Type B pancreatic cell (in vitro differentiated cells): ENCODE measurements at regions not wholly inside any gene's neighbourhood (a gene's known extent, or its start where the extent isn't known, plus 50 kb on each side); places are given as distances from the start of the nearest gene placed in this dataset.

Experiments
- DNase-seq: peaks from one replicate; pipeline ENCODE4 v3.0.0; 2021; ENCODE audit warnings: mixed read lengths; ENCODE audit not compliant: unreplicated experiment; ENCODE audit errors: extremely low spot score
- H3K27ac Mint-ChIP-seq: 2 replicates; pipeline ENCODE4 v1.8.0; 2021; ENCODE audit warnings: mild to moderate bottlenecking, mixed read lengths
- H3K27me3 Mint-ChIP-seq: 2 replicates; pipeline ENCODE4 v1.8.0; 2021; ENCODE audit warnings: mixed read lengths
- H3K36me3 Mint-ChIP-seq: 2 replicates; pipeline ENCODE4 v1.8.0; 2021; ENCODE audit warnings: mixed read lengths
- H3K4me1 Mint-ChIP-seq: one replicate; pipeline ENCODE4 v1.8.0; 2021; ENCODE audit warnings: mixed read lengths; ENCODE audit not compliant: unreplicated experiment
- H3K4me3 Mint-ChIP-seq: 2 replicates; pipeline ENCODE4 v1.8.0; 2021; ENCODE audit warnings: mild to moderate bottlenecking, mixed read lengths
- H3K9me3 Mint-ChIP-seq: 2 replicates; pipeline ENCODE4 v1.8.0; 2021; ENCODE audit warnings: mixed read lengths
- TF ChIP-seq, protein P1 (sequence below): fragments of 200-600 bp; sonication (generic); conservative IDR thresholded peaks from 2 replicates; pipeline ENCODE4 v1.5.0; 2021; ENCODE audit warnings: antibody characterized with exemption, mild to moderate bottlenecking

DNA sequence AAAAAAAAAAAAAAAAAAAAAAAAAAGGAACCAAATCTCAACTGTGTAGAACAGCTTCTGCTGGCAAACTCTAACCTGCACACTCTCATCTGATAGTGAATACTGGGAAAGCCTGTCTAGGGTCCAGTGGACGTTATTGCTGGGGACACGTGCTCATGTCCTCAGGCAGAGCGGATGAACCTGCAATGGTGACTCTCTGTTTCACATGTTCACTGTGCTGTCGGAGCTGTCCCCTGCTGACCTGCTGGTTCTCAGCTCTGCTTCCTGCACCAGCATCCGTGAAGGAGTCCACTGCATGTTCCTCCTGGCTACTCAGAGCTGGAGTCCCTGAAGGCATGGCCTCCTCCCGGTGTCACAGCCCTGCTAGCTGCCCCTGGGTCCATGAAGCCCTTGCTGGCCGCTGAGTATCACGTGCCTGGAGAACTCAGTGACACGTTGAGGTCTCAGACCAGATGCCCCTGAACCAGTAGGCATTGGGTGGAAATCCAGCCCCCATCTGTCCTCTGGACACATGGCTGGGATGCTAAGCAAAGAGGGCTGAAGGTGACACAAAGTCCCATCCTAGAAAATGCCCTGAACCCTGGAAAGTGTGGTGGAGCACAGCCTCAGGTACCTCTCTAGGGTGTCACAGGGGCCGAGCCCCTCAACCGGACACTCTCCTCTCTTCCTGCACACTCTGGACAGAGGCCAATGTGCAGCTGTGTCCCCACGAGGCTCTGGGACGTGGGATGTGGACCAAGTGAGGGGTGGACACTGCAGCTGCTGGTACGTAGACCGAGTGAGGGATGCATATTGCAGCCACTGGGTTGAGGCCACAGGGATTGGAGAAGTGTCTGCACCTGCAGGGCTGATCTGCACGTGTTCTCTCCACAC lies 54.9 kb upstream of the FRMD1 start:
- H3K27me3 Mint-ChIP-seq = peaks cover 19% of the 10 kb centered on the region
- TF ChIP-seq, protein P1, sequence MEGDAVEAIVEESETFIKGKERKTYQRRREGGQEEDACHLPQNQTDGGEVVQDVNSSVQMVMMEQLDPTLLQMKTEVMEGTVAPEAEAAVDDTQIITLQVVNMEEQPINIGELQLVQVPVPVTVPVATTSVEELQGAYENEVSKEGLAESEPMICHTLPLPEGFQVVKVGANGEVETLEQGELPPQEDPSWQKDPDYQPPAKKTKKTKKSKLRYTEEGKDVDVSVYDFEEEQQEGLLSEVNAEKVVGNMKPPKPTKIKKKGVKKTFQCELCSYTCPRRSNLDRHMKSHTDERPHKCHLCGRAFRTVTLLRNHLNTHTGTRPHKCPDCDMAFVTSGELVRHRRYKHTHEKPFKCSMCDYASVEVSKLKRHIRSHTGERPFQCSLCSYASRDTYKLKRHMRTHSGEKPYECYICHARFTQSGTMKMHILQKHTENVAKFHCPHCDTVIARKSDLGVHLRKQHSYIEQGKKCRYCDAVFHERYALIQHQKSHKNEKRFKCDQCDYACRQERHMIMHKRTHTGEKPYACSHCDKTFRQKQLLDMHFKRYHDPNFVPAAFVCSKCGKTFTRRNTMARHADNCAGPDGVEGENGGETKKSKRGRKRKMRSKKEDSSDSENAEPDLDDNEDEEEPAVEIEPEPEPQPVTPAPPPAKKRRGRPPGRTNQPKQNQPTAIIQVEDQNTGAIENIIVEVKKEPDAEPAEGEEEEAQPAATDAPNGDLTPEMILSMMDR = no peak
- no peaks in the 10 kb centered on the region for H3K36me3 Mint-ChIP-seq
- H3K27ac Mint-ChIP-seq = no peak overlapping the region
- peak; percentile 64 for DNase-seq
- peaks cover 20% of the 10 kb centered on the region for H3K4me1 Mint-ChIP-seq
- H3K4me3 Mint-ChIP-seq = no peak overlapping the region
- H3K9me3 Mint-ChIP-seq = peaks cover 5% of the 10 kb centered on the region

DNA sequence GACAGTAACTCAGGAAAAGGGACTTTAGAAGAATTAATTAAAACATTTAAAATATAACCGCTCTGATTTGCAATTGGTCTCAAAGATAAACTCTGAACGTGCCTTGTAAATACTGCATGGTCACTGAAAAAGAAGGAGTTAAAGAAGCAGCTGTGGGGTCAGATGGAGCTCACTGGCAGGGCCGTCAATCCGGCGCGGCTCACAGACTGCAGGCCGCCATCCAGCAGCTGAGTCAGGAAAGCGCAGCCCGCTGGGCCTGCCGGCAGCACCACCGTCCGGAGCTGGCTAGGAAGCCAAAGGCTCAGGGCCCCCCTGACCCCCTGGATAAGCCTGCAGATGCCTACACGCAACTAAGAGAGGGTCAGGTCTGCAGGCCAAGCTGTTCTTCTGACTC lies 54.2 kb upstream of the FRMD1 start:
- Mint-ChIP-seq H3K27ac (peak overlapping the region; percentile 13), H3K9me3 (peaks cover 5% of the 10 kb centered on the region), H3K27me3 (peaks cover 19% of the 10 kb centered on the region), H3K4me1 (peaks cover 16% of the 10 kb centered on the region), H3K36me3 (no peaks in the 10 kb centered on the region), H3K4me3 (peak overlapping the region; percentile 66)
- peak; percentile 71 for DNase-seq
- TF ChIP-seq, protein P1 = peak; percentile 0

DNA sequence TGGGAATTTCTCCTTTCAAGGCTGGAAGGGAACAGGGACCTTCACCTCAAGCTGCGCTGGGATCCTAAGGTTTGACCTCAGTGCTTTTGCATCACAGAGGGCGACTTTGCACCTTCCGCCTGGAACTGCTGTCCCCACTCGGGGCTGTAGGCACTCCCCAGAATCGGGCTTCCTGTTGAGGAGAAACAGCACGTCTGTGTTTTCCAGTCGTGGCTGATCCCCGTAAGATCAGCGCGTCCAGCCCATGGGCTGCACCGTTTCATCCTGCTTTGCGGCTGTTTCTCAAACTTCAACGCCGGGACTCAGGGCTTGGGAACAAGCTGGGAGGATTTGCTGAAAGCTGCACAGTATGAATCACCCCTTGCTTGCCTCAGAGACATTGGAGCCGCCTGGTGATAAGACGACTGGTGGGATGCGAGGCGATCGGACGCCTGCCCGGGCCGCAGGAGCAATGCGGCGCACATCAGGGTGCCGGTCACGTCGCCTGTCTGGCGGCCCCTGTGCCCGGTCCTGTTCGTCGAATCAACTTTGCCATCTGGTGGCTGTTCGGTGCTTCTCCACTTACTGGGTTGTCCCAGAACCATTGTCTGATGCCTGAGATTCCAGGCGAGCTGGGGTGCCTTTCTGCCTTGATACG lies 53.6 kb upstream of the FRMD1 start:
- Mint-ChIP-seq H3K27ac (peak overlapping the region; percentile 13), H3K36me3 (no peaks in the 10 kb centered on the region), H3K9me3 (peaks cover 5% of the 10 kb centered on the region), H3K27me3 (peaks cover 19% of the 10 kb centered on the region), H3K4me1 (peaks cover 12% of the 10 kb centered on the region), H3K4me3 (no peak overlapping the region)
- TF ChIP-seq, protein P1 = peak; percentile 75
- DNase-seq = peak; percentile 68

DNA sequence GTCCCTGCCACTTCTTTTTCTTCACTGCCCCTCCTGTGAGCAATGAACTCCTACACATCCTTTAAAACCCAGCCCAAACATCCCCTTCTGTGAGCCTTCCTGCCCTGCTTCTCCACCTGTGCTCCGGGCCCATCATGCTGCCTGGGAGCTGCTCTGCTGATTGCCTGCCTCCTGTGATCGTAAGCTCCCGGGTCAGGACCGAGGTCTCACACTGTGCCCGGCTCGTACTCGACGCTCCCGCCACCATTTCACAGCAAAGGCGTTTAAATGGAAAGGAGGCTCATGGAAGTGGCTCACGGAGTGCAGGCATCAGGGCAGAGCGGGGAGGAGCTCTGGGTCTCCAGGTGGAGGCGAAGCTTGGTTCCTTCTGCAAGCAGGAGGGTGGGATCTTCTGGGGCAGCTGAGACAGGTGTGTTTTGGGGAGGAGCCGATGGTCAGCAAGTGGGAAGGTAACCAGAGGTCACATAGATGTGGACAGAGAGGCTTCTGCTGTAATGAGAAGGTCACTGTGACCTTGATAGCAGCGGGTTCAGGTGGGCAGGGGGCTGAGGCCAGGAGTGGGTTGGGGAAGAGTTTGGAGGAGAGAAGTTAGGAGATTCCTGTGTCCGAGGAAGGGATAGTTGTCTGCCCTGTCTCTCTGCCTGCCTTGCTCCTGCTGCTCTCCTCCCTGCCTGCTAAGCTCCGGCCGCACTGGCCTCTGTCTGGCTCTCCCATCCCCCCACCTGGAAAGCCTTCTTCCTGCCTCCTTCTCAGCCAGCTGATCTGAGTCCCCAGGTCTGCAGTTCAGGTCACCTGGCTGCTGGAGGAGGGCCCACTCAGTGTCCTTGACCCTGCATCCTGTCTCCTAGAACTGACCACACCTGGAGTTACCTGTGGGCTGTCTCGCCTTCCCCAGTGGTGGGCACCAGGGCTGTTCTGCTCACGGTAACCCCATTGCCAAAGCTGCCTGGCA lies 52.7 kb upstream of the FRMD1 start:
- peak overlapping the region; percentile 20 for H3K27ac Mint-ChIP-seq

More for the DNA sequence above, 52.7 kb upstream of the FRMD1 start:
- no peak overlapping the region for H3K4me3 Mint-ChIP-seq
- peak; percentile 57 for DNase-seq
- H3K4me1 Mint-ChIP-seq = peaks cover 12% of the 10 kb centered on the region
- peaks cover 1% of the 10 kb centered on the region for H3K9me3 Mint-ChIP-seq
- TF ChIP-seq, protein P1 = no peak
- peaks cover 19% of the 10 kb centered on the region for H3K27me3 Mint-ChIP-seq
- no peaks in the 10 kb centered on the region for H3K36me3 Mint-ChIP-seq
